Suprapubic skin (tissue), 4 donors: ENCODE measurements at regions not wholly inside any gene's neighbourhood (a gene's known extent, or its start where the extent isn't known, plus 50 kb on each side); places are given as distances from the start of the nearest gene placed in this dataset.

Experiments used
- POLR2A ChIP-seq, 2 donors: fragments of 450-650 bp; IDR thresholded peaks; one replicate each; pipeline ENCODE4 v1.6.1; 2017; ENCODE audit warnings: antibody characterized with exemption in 2 of 2, mild to moderate bottlenecking in 2 of 2, moderate library complexity in 2 of 2
- POLR2AphosphoS5 ChIP-seq, 3 donors: sonication (generic); formaldehyde crosslinking; IDR thresholded peaks; one replicate each; pipeline ENCODE4 v1.6.1; 2017; ENCODE audit warnings: antibody characterized with exemption in 3 of 3
- TF ChIP-seq, protein P1 (sequence below), 2 donors: fragments of 200-600 bp in 1 of 2; fragments of 450-650 bp in 1 of 2; sonication (generic) in 1 of 2; IDR thresholded peaks; one replicate each; pipeline ENCODE4 v1.5.1; 2016 to 2019; ENCODE audit warnings: antibody characterized with exemption in 2 of 2, mild to moderate bottlenecking in 1 of 2, moderate library complexity in 1 of 2

DNA sequence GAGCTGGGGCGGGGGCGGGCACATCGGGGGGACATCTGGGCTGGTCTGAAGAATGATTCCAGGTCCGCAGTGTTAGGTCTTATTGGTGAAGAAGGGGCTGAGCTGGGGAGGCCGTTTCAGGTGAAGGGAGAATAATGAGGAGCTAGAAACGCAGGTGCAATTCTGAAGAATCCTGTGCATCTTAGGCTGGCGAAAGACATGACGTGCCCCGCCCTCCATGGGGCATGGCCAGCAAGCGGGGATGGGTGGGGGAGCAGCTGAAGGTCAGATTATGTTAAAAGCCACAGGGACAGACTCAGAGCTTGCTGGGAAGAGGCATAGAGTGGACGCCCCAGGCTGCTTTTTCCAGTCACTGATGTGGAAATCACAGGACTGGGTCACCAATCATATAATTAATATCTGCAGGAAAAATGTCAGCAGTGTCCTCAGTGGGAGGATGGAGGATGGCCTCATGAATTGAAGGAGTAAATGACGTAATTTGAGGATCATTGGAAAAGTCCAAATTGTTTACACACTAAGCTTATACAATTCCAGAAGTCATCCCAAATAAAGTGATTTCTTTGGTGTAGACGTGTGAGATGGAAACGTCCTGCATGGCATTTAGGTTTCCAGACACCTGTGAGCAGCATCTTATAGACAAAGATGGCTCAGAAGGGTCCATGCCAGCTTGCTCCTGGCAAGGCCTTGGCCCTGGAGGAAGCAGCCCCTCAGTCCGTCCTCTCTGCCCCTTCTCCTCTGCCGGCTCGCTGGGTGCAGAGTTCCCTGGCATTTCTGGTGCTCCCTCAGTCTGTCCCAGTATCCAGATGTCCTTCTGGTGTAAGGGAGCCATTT is 109.6 kb upstream of the FRMD1 start:
- TF ChIP-seq, protein P1, sequence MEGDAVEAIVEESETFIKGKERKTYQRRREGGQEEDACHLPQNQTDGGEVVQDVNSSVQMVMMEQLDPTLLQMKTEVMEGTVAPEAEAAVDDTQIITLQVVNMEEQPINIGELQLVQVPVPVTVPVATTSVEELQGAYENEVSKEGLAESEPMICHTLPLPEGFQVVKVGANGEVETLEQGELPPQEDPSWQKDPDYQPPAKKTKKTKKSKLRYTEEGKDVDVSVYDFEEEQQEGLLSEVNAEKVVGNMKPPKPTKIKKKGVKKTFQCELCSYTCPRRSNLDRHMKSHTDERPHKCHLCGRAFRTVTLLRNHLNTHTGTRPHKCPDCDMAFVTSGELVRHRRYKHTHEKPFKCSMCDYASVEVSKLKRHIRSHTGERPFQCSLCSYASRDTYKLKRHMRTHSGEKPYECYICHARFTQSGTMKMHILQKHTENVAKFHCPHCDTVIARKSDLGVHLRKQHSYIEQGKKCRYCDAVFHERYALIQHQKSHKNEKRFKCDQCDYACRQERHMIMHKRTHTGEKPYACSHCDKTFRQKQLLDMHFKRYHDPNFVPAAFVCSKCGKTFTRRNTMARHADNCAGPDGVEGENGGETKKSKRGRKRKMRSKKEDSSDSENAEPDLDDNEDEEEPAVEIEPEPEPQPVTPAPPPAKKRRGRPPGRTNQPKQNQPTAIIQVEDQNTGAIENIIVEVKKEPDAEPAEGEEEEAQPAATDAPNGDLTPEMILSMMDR (IDR thresholded peaks at IDR 0.05) = no peak
- TF ChIP-seq POLR2A (IDR thresholded peaks at IDR 0.05) (no peak), POLR2AphosphoS5 (IDR thresholded peaks at IDR 0.05) (no peak)
